ENCODE measurements at regions not wholly inside any gene's neighbourhood (a gene's known extent, or its start where the extent isn't known, plus 50 kb on each side); places are given as distances from the start of the nearest gene placed in this dataset.

GRCh38 chr9:106757514-106757913, 105.5 kb upstream of the ZNF462 start:
- no peak for TF ChIP-seq CTCF (IDR thresholded peaks at IDR 0.05; ENCODE audit: control extremely low read depth in 1 of 3, insufficient read depth in 1 of 3, low read depth in 1 of 3, low read length in 3 of 3)
- no peak for TF ChIP-seq CREB1 (IDR thresholded peaks at IDR 0.05)
- no peak for TF ChIP-seq CBX8 (IDR thresholded peaks at IDR 0.05; ENCODE audit: borderline replicate concordance, low read depth, low read length)
- TF ChIP-seq POLR2A (IDR thresholded peaks at IDR 0.05; ENCODE audit: control extremely low read depth in 1 of 2, low read depth in 2 of 2, low read length in 2 of 2), result no peak
- TF ChIP-seq RAD21 (IDR thresholded peaks at IDR 0.05 in 1 of 2, conservative IDR thresholded peaks at IDR 0.05 in 1 of 2; ENCODE audit: low read depth in 2 of 2, low read length in 2 of 2), result no peak
- no peak for TF ChIP-seq ATF2 (IDR thresholded peaks at IDR 0.05; ENCODE audit: low read length)
- TF ChIP-seq ATF3 (IDR thresholded peaks at IDR 0.05; ENCODE audit: insufficient read depth, low read depth, low read length), result no peak
- TF ChIP-seq SP1 (IDR thresholded peaks at IDR 0.05; ENCODE audit: low read depth, low read length), result no peak
- no peak for TF ChIP-seq USF2 (IDR thresholded peaks at IDR 0.05; ENCODE audit: low read length)
- TF ChIP-seq TCF12 (IDR thresholded peaks at IDR 0.05; ENCODE audit: low read depth, low read length), result no peak
- TF ChIP-seq BCL11A (IDR thresholded peaks at IDR 0.05; ENCODE audit: low read depth in 2 of 2, low read length in 2 of 2), result no peak

All from H1 (cell line).